Keratinocyte (primary cell): ENCODE measurements at regions not wholly inside any gene's neighbourhood (a gene's known extent, or its start where the extent isn't known, plus 50 kb on each side); places are given as distances from the start of the nearest gene placed in this dataset.

ENCODE experiments used
- DNase-seq: peaks from one replicate; pipeline ENCODE4 v3.0.0-alpha.2; 2011; ENCODE audit warnings: low read depth, missing footprints, low spot score
- FAIRE-seq: peaks from 2 replicates; lab custom pipeline; 2011; peaks lifted over from hg19 to GRCh38; lab: Jason Lieb, UNC
- H2AFZ ChIP-seq: 2 replicates; pipeline ENCODE4 v1.6.0; 2012; ENCODE audit warnings: low read length, control low read depth, inconsistent platforms; ENCODE audit not compliant: control insufficient read depth
- H3K27ac ChIP-seq: 2 replicates; pipeline ENCODE4 v1.5.1; 2011; ENCODE audit warnings: low read length; ENCODE audit not compliant: control insufficient read depth, insufficient read depth
- H3K27me3 ChIP-seq: 3 replicates; pipeline ENCODE4 v1.6.0; 2011; ENCODE audit warnings: low read length; ENCODE audit not compliant: control insufficient read depth, insufficient read depth; ENCODE audit errors: extremely low read depth
- H3K36me3 ChIP-seq, 2 experiments: 2 replicates in 1 of 2; 3 replicates in 1 of 2; pipeline ENCODE4 v1.5.1; 2011; ENCODE audit warnings: low read length in 2 of 2, mild to moderate bottlenecking in 1 of 2; ENCODE audit not compliant: control insufficient read depth in 2 of 2, insufficient read depth in 2 of 2; ENCODE audit errors: extremely low read depth in 1 of 2
- H3K4me1 ChIP-seq: 3 replicates; pipeline ENCODE4 v1.5.1; 2011; ENCODE audit warnings: low read length; ENCODE audit not compliant: control insufficient read depth, insufficient read depth; ENCODE audit errors: extremely low read depth
- H3K4me2 ChIP-seq: 3 replicates; pipeline ENCODE4 v1.6.0; 2011; ENCODE audit warnings: low read depth, low read length; ENCODE audit not compliant: control insufficient read depth, insufficient read depth; ENCODE audit errors: extremely low read depth
- H3K4me3 ChIP-seq, 3 experiments: fragments of 200-600 bp in 1 of 3; sonication (generic) in 1 of 3; 2 replicates in 2 of 3; 3 replicates in 1 of 3; pipeline ENCODE4 v1.5.1; 2011 to 2016; ENCODE audit warnings: low read length in 3 of 3, mild to moderate bottlenecking in 3 of 3, control low read depth in 2 of 3, inconsistent platforms in 1 of 3, low read depth in 1 of 3, mixed read lengths in 1 of 3, mixed run types in 1 of 3, moderate library complexity in 1 of 3; ENCODE audit not compliant: control insufficient read depth in 2 of 3, insufficient read depth in 2 of 3; ENCODE audit errors: extremely low read depth in 1 of 3
- H3K79me2 ChIP-seq: 2 replicates; pipeline ENCODE4 v1.6.0; 2012; ENCODE audit warnings: low read length; ENCODE audit not compliant: control insufficient read depth, insufficient read depth
- H3K9ac ChIP-seq: 3 replicates; pipeline ENCODE4 v1.6.0; 2011; ENCODE audit warnings: low read length; ENCODE audit not compliant: control insufficient read depth, insufficient read depth; ENCODE audit errors: extremely low read depth
- H3K9me1 ChIP-seq: 3 replicates; pipeline ENCODE4 v1.6.0; 2011; ENCODE audit warnings: low read length; ENCODE audit not compliant: control insufficient read depth, insufficient read depth; ENCODE audit errors: extremely low read depth
- H3K9me3 ChIP-seq: 2 replicates; pipeline ENCODE4 v1.5.1; 2012; ENCODE audit warnings: low read depth, low read length; ENCODE audit not compliant: control insufficient read depth
- H4K20me1 ChIP-seq: 3 replicates; pipeline ENCODE4 v1.6.0; 2011; ENCODE audit warnings: low read length; ENCODE audit not compliant: control insufficient read depth, insufficient read depth; ENCODE audit errors: extremely low read depth
- CTCF ChIP-seq, 3 experiments: IDR thresholded peaks in 1 of 3; conservative IDR thresholded peaks in 1 of 3; optimal IDR thresholded peaks in 1 of 3; 2 replicates in 2 of 3; 3 replicates in 1 of 3; pipeline versions ENCODE3 to v1.5.1; 2011; ENCODE audit warnings: low read length in 3 of 3, mild to moderate bottlenecking in 3 of 3, moderate library complexity in 2 of 3, control low read depth in 1 of 3, inconsistent platforms in 1 of 3; ENCODE audit not compliant: insufficient read depth in 2 of 3; ENCODE audit errors: extremely low read depth in 1 of 3
- EZH2 ChIP-seq: IDR thresholded peaks from one replicate; pipeline ENCODE4 v1.6.1; 2012; ENCODE audit warnings: inconsistent platforms, mild to moderate bottlenecking, low read length, moderate library complexity
- dilution Hi-C: fragments of 300-500 bp; cut with MboI; formaldehyde crosslinking; loops from one replicate; pipeline ENCODE4 v1.7.0; 2020; ENCODE audit warnings: low sequenced_read_pairs; ENCODE audit not compliant: extremely low pct_ligation_motif_present

- no peak overlapping the region for H3K27ac ChIP-seq
- no peak for DNase-seq
Measured at GRCh38 chr3:8385848-8386620, 115.6 kb upstream of the LMCD1 start.

GRCh38 chr3:8387571-8387970, 114.1 kb upstream of the LMCD1 start:
- DNase-seq = no peak
- Histone ChIP-seq H3K9me3 (no peaks in the 10 kb centered on the region), H3K27ac (no peak overlapping the region), H4K20me1 (no peaks in the 10 kb centered on the region), H3K4me1 (no peaks in the 10 kb centered on the region), H3K4me3 (no peak overlapping the region), H3K4me2 (no peak overlapping the region), H3K9me1 (no peaks in the 10 kb centered on the region), H3K79me2 (no peaks in the 10 kb centered on the region), H2AFZ (no peak overlapping the region), H3K9ac (no peak overlapping the region), H3K27me3 (no peaks in the 10 kb centered on the region), H3K36me3 (no peaks in the 10 kb centered on the region)
- dilution Hi-C loops = no loop called here
- TF ChIP-seq EZH2 (no peak), CTCF (optimal IDR thresholded peaks at IDR 0.05 in 1 of 3, IDR thresholded peaks at IDR 0.05 in 1 of 3, conservative IDR thresholded peaks at IDR 0.05 in 1 of 3; ENCODE audit: extremely low read depth in 1 of 3, insufficient read depth in 2 of 3, low read length in 3 of 3) (no peak)
- no peak for FAIRE-seq

More at GRCh38 chr3:8385848-8386620, 115.6 kb upstream of the LMCD1 start:
- dilution Hi-C loops = no loop called here
- Histone ChIP-seq H3K36me3 (no peaks in the 10 kb centered on the region), H3K4me3 (no peak overlapping the region), H2AFZ (no peak overlapping the region), H3K9me1 (no peaks in the 10 kb centered on the region), H3K27me3 (no peaks in the 10 kb centered on the region), H3K79me2 (no peaks in the 10 kb centered on the region), H3K9me3 (no peaks in the 10 kb centered on the region), H3K9ac (no peak overlapping the region), H4K20me1 (no peaks in the 10 kb centered on the region), H3K4me2 (no peak overlapping the region), H3K4me1 (no peaks in the 10 kb centered on the region)
- TF ChIP-seq CTCF (optimal IDR thresholded peaks at IDR 0.05 in 1 of 3, IDR thresholded peaks at IDR 0.05 in 1 of 3, conservative IDR thresholded peaks at IDR 0.05 in 1 of 3; ENCODE audit: extremely low read depth in 1 of 3, insufficient read depth in 2 of 3, low read length in 3 of 3) (no peak), EZH2 (no peak)
- FAIRE-seq = no peak
